A204.1 (cell line): ENCODE measurements at regions not wholly inside any gene's neighbourhood (a gene's known extent, or its start where the extent isn't known, plus 50 kb on each side); places are given as distances from the start of the nearest gene placed in this dataset.
"Not testable (repeated sequence)": the region's sequence is repeated elsewhere in the genome, so short reads cannot be mapped to it uniquely, and the experiment has no call there.

Source experiments
- FAIRE-seq: peaks from 2 replicates; lab custom pipeline; 2012; peaks lifted over from hg19 to GRCh38; lab: Jason Lieb, UNC

GRCh38 chr2:13414897-13415296, 698.2 kb downstream of the TRIB2 start:
- FAIRE-seq, result no peak

DNA sequence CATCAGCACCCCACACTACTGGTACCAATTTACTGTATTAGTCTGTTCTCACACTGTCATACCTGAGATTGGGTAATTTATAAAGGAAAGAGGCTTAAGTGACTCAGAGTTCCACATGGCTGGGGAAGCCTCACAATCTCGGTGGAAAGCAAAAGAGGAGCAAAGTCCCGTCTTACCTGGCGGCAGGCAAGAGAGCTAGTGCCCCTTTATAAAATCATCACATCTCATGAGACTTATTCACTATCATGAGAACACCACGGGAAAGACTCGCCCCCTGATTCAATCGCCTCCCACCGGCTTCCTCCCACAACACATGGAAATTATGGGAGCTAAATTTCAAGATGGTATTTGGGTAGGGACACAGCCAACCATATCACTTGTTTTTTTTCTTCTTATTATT, 717.2 kb downstream of the TRIB2 start:
- FAIRE-seq, result no peak

GRCh38 chr2:13443554-13444261, 727.0 kb downstream of the TRIB2 start:
- not testable (repeated sequence) for FAIRE-seq

GRCh38 chr2:13462464-13462863, 745.7 kb downstream of the TRIB2 start:
- no peak for FAIRE-seq

GRCh38 chr2:13466076-13466475, 749.3 kb downstream of the TRIB2 start:
- no peak for FAIRE-seq

GRCh38 chr2:13474538-13474937, 757.8 kb downstream of the TRIB2 start:
- no peak for FAIRE-seq

- FAIRE-seq, result no peak
Measured at GRCh38 chr2:13480057-13480456, 763.3 kb downstream of the TRIB2 start.

DNA sequence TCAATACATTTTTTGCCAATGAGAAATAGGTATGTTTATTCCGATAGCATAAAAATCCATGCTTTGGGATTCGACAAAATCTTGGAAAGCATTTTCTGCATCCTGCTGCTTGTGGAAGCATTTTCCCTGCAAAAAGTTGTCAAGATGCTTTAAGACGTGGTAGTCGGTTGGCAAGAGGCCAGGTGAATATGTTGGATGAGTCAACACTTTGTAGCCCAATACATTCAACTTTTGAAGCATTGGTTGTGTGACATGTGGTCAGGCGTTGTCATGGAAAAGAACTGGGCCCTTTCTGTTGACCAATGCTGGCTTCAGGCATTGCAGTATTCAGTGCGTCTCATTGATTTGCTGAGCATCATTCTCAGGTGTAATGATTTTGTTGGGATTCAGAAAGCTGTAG, 764.5 kb downstream of the TRIB2 start:
- no peak for FAIRE-seq

DNA sequence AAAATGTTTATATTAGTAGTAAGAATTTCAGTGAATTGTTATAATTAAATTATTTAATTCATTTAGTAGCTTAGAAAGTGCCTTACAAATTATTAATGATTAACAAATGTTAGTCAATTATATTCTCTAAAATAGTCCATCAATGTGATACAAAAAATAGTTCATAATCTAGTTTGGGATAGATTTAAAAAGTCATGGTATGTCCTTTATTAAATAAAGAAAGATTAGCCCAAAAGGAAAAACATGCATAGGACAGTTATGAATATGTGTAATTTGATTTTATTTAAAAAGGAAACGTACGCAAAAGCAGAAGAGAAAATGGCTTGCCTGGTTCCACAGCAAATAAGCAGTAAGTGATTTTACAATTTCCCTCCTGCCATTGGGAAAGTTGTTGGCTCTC, 768.5 kb downstream of the TRIB2 start:
- no peak for FAIRE-seq

DNA sequence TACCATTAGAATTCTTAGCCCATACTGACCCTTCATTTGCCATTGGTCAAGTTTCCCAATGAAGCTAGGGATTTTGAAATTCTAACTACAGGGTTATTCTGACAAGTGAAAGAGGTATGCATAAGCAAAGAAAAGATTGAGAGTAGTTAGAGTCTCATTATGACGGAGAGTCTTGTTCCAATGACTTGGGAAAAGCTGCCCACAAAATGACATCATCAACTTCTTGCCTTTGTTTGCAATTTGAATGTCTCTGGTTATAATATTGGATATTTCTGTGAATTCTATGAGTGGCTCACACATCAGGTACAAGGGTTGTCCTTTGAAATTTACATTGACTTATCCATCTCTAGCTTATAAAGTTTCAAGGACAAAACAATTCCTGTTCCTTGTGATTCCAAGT, 772.2 kb downstream of the TRIB2 start:
- FAIRE-seq, result no peak

- FAIRE-seq, result no peak
Measured at GRCh38 chr2:13492262-13492661, 775.5 kb downstream of the TRIB2 start.

- no peak for FAIRE-seq
Measured at GRCh38 chr2:13495051-13495450, 778.3 kb downstream of the TRIB2 start.

DNA sequence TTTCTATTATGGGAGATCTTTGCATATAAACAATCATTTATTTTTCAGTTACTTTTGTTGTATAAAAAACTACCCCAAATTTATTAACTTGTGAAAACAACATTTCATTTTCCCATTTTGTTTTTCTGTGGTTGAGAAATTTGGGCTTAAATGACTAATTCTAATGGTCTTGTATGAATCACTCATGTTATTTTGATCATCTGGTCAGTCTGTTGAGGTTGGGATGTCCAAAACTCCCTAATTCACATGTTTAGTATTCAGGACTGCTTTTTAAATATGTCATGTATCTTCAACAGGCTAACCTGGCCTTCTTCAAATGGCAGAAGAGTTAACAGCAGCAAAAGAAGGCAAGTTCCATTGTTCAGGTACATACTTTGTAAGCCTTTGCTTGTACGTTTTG, 788.1 kb downstream of the TRIB2 start:
- no peak for FAIRE-seq

- FAIRE-seq, result no peak
Measured at GRCh38 chr2:13508671-13509070, 791.9 kb downstream of the TRIB2 start.

DNA sequence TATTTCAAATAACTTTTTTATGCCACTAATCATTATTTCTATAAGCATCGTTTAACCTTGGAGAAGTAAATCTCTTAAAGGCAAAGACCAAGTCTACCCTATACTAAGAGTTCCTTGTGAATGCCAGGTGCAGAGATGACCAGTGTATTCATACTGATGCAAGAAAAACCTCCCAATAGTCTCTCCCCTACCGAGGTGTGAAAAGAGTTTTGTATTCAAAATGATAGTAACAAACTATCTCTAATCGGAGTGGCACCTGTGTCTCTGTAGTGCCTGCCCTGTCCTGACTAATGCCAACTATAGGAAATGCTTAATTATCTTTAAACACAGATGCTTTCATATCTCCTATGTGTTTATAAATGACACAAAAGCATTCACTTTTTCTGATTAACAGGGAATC, 798.5 kb downstream of the TRIB2 start:
- FAIRE-seq, result no peak

GRCh38 chr2:13522096-13522495, 805.4 kb downstream of the TRIB2 start:
- FAIRE-seq, result no peak

GRCh38 chr2:13522917-13523821, 806.4 kb downstream of the TRIB2 start:
- FAIRE-seq, result no peak

DNA sequence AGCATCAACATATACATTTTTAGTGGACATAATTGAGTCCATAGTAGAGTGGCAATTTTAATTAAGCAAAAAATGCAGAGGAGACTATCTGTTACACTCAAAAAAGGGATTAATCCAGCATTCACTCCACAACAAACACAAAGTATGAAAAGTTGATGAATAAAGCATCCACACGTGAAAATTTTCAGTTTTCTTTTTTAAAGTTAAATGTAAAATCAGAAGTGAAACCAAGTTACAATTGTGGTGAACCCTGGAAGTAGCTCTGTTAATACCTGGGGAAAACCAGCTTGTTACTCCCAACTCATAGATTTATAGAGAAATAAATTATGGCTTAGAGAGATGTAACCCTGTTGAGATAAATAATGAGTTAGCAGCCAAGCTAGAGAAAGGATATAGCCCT, 807.8 kb downstream of the TRIB2 start:
- FAIRE-seq, result no peak

DNA sequence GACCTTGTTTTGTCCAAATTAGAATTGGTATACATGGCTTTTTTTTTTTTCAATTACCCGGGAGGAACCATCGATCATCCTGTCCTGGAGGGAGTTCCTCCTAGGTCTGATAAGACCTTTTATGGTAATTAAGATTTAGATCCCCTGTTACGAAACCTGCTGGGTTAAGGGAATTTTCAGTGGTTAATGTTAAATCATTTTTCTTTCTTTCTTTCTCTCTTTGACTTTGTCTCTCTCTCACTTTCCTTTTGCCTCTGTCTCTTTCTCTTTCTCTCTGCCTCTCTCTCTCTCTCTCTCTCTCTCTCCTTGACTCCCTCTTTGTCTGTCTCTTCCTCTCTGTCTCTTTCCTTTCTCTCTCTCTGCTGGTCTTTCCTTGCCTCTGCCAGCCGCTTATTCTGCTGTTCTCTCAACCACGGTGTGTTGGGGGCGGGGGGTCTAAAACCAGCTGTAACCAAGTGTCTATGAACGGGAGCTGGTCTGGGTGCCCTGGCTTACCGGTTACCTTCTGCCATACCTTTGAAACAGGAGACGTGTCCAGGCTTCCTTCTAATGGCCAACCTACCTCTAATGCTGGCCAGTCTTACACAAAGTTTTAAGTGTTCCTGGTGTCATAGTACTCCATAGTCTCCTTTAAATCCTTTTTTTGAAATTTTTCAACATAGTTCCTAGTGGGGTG, 815.1 kb downstream of the TRIB2 start:
- FAIRE-seq, result not testable (repeated sequence)

DNA sequence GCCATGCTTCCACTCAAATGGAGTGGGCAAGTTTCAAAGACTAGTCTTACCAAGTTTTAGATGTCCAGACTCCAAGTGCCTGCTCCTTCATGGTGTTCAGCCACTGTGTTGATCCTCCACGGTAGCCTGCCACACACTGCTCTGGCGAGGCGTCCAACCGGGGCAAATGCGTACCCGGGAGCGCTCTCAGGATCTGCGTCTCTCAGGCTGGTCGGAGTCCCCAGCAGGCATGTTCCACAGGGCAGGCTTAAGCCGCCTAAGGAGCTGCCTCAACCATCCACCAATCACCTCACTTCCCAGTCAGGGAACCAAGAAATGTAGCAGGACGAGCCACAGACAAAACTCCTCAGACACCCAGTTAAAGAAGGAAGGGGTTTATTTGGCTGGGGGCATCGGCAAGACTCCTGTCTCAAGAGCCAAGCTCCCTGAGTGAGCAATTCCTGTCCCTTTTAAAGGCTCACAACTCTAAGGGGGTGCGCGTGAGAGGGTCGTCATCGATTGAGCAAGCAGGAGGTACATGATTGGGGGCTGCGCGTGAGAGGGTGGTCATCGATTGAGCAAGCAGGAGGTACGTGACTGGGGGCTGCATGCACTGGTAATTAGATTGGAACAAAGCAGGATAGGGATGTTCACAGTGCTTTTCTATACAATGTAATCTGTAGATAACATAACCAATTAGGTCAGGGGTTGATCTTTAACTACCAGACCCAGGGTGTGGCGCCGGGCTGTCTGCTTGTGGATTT, 816.2 kb downstream of the TRIB2 start:
- not testable (repeated sequence) for FAIRE-seq

- no peak for FAIRE-seq
Measured at GRCh38 chr2:13533524-13533922, 816.8 kb downstream of the TRIB2 start.

DNA sequence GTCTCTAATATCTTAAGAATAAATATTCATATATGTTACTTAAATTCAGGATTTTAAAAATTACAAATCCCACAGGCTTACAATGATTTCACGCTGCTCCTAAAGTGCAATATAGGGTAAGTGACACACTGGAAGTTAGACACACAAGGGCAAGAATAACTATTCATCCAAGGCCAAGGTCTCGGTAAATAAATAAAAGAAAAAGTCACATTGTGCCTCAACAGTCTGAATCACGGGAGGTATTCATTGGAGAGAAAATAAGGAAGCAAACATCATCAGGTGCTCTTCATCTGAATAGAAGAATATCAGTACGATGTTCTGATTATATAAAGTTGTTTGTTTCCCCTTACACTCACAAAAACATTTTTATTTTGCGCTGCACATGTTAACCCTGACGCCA, 820.2 kb downstream of the TRIB2 start:
- FAIRE-seq, result no peak
